GM18909 (cell line): ENCODE measurements at regions not wholly inside any gene's neighbourhood (a gene's known extent, or its start where the extent isn't known, plus 50 kb on each side); places are given as distances from the start of the nearest gene placed in this dataset.

Experiments
- ATAC-seq: cut with Tn5 transposase; IDR thresholded peaks from one replicate; pipeline ENCODE4 v1.9.1; 2021; ENCODE audit warnings: mild to moderate bottlenecking; ENCODE audit not compliant: unreplicated experiment, poor library complexity

DNA sequence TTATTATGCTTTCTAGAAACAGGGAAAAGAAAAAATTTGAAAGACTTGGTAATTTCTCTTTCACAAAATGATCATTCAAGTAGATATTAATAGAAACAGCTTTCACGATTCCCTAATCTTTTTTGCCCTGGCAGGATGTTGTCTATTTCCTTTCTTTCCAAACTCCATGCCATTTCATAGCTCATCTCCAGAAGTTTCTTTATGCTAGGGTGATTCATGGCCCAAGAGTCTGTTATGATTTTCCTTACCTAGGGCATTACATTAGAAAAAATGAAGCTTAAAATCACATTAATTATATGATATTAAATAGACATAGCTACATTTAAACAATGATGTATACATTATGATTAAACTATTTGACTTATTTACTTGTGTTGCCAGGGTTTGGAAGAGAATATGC, 762.1 kb downstream of the LTN1 start:
- no peak for ATAC-seq

DNA sequence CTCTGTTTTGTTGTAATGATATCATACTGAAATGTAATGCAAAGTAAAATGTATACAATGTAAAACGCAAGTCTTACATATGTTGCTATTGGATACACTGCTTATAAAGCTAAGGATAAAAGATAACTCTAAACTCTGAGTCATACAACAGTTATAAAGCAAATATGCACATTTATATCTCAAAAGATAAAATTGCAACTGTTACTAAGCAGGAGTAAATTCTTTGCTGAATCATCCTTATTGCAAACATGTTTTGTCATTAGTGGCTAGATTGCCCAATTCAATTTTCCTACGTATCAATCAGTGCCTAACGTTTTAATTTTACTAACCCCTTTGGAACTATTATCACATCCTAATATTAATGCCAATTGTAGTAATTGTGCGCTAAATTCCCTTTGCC, 762.9 kb downstream of the LTN1 start:
- ATAC-seq: no peak

DNA sequence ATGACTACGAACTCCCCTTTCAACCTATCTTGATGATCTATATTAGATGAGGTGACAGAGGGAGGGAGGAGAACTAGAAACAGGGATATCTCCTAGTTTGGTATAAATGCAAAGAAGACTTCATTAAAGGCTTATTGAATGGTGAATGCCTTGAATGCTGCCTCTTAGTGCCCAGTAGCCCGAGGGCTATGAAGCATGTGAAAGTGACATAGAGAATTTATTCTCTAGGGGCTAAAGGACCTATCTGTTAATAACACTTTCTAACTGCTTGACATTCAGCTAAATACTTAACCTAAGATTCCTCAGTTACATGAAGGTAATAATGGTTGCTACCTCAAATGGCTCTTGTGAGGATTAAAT, 764.1 kb downstream of the LTN1 start:
- no peak for ATAC-seq

DNA sequence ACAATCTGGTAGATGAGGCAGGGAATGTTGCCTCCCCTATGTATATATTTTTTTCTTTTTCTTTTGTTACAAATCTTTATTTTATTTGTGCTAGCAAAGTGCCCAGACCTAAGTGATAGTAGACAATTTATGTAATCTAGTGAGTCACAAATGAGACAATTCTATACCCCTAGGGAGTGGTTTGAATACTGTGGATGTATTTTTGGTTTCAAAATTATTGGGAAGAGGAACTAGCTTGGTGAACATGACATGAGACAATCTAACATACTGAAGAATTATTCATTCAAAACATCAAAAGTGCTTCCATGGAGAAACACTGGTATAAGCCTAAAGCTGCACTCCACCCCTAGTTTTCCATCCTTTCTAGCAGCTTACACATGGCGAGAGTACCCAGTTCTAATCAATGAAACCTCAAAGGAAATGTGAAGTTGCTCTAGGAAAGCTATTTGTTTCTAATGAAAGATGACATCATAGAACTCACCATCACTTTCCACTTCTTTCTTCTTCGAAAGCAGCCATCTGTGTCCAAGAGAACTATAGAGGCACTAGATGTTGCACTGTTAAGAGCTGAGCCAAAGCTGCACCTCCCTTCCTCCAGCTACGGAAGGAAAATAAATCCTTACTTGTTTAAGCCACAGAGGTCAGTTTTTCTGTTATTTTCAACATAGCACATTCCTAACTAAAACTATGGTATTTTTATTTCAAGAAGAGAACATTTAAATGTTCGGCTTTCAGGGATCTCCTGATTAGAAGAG, 764.6 kb downstream of the LTN1 start:
- ATAC-seq: no peak

DNA sequence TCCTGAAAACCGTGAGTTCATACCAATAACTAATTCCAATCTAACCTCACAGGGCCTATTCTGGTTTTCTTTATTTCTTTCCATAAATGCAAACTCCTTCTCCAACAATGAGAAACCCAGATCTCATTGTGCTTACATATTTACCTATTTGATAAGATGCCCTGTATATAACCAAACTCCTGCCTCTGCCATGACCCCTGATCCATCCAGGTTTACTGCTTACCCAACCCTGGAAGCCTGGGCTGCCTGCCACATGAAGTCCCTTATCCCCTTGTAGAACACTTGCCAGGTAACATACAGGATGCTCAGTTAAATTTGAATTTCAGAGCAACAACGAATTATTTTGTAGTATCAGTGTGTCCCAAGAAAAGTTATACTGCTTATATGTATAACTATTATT, 766.1 kb downstream of the LTN1 start:
- ATAC-seq: no peak

DNA sequence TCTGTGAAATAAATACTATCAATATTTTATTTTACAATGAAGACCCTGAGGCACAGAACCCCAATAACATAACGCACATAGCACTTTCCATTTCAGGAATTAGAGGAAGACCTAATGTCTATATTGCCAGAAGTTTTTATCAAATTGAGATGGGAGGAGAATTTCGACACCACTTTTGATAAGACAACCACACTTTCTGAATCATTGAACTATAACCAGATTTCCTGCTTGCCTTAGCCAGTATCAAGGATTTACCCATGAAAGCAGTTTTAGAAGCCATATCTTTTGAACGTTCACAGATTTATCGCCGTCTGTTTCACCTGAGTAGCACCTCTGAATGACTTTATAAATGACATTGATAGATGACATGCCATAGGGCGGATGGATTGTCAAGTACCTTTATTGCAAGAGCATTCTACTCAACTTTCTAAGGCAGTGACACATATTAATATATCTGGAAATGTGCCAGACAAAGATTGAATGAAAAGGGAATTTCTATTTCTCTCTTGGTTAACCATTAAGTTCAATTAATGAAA, 768.4 kb downstream of the LTN1 start:
- no peak for ATAC-seq

DNA sequence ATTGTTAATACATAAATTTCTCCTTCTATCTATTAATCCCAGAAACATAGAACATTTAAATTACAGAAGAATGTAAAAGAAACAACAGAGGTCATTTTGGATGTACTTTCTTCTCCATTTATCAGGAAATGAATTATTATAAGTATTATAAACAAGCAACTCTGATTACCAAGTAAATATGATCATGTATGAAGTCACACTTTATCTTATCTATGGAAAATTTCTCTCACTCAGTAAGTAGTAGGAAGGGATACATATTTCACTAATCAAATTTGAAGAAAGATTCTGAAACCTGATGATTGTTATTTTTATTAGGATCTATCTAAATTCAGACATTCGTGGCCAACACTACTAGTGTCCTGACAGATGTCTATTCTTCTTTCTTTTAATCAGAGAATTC, 770.7 kb downstream of the LTN1 start:
- ATAC-seq: no peak

DNA sequence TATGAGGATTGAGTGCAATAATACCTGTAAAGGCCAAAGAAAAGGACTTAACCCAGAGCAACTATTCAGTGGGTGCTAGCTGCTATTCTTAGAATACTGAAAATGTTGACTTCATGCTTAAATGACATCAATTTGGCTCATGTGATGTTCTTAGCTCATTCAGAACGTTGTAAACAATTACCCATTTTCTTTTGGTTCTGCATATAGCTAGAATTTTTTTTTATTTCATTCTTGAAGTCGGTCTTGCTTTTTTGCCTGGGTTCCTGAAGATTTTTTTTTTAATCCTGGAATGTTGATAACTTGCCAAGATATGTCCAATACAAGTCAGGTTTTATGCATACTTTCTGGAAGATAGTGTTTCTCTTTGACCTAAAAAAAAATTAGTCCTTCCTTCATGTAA, 772.0 kb downstream of the LTN1 start:
- ATAC-seq: no peak

DNA sequence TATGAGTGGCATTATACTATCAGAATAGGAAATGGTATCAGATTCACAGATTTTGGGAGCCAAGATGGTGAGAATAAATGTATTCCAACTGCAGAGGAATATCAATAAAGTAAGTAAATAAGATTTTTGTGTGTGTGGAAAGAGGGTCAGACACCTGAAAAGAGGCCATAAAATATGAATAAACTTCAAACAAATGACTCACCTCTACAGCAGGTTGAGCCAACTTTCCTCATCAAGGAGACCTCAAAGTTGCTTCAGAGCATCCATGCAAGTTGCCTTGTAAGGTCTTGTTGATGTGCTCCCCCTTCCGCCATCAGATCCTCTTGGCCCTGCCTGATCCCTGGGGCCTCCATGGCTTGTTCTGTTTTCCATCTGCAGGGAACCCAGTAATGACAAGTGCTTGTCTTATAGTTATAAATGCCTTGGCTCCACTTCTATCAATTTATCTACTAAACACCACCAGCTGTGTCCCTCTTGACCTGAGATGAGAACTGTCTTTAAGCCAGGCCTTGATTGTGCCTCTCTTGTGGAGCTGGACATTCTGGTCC, 775.6 kb downstream of the LTN1 start:
- no peak for ATAC-seq

DNA sequence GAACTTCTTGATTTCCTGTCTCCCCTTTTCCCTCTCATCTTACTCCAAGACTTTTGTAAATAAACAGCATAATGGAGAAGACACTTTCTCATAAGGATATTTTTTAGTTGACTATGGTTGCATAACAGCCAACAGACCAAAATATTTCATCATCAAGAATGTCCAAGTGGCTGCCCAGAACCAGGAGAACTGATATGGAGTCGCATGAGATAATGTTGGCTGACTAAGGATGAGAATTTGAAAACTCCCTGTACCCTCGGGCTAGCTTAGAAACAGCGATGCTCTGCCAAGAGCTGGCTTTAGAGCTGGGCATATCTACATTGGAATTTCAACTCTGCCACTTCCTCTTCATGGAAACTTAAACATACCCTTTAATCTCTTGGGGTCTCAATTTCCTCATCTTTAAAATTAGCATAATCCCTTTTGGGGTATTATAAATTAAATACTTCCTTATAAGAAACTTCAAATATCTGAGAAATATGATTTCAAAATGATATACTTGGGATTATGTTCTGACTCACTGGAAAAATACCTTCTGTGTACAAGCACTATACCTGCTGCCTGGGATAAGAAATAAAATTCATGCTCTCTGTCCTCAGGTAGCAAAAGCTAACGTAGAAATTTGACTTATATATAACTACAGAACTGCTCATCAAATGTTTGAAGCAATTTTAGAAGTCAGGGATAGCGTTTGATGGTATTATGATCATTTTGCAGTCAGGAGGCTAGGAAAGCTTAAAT, 777.3 kb downstream of the LTN1 start:
- no peak for ATAC-seq

DNA sequence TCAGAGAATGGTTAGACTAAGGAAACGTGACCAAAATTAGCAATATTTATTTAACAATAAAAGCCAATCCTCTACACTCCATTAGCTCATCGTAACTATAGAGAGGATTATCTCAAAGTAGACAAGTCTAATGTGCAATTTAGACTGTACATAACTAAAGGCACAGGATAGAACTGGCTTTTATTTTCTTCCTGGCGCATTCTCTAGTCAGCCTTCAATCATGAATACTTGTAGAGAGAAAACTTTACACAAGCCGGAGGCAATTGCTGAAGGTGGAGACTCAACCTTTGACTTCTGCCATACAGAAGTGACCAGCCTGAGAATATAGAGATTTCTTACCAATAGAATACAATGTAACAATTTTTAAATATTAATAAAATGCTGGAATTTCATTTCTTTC, 777.9 kb downstream of the LTN1 start:
- ATAC-seq: no peak

DNA sequence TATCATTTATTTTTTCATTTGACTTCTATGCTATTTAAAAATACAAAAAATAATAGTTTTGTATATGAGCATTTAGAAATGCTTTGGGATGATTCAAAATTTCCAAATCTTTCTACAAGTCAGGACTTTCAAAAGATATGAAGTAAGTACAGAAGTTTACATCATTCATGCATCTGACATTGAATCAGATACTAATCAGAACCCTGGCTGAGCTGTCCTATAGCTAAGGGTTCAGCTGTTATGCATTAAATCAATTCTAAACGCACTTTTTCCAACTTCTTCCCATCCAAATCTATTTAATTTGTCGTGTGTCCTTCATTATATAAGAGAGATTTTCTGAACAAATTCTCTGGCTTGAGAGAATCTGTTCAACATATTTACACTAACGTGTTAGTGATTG, 779.4 kb downstream of the LTN1 start:
- no peak for ATAC-seq

DNA sequence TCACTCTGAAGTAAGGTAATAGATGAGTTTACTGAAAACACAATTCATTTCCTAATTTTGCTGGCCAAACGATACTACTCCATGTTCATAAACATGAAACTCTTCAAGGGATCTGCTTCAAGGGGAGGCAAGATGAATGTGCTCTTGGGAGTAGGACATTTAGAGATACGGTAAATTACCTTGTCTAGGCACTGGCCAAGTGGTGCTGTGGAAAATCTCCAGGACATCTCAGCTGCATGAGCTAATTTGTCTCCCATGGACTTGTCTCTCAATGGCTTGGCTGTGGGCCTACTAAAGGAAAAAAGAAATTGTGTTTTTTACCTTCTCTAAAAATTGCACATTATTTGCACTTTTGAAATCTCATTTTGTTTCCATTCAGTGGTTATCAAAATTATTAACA, 780.6 kb downstream of the LTN1 start:
- no peak for ATAC-seq

DNA sequence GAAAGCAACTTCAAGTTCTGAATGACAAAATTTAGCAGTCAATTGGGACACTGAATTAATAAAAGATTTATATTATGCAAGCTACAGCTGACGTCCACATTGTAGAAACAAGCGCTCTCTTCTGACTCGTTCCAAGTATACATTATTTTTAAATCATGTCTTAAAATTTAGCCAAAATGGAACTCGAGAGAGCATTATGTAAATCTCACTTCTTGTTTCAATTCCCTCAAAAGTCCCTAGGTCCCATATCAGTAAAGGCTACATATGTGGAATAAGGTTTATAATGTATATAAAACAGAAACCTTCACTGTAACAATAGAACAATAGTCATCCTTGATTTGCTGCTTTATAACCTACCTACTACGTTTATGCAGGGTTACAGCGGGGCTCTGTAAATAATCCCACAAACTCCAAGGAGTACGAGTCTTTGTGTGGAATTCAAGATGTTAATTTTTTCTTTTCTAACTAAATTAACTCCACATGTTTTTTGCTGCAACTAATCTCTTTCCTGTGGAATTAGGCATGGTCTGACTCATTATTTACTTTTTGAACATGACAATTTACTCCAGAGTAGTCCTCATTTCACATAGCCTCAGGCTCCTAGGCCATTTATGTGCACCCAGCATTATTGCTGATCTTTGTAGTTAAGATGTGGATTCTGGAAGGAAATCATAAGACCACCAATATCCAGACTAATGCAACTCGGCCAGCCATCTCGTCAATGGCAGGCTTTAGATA, 785.1 kb downstream of the LTN1 start:
- no peak for ATAC-seq

DNA sequence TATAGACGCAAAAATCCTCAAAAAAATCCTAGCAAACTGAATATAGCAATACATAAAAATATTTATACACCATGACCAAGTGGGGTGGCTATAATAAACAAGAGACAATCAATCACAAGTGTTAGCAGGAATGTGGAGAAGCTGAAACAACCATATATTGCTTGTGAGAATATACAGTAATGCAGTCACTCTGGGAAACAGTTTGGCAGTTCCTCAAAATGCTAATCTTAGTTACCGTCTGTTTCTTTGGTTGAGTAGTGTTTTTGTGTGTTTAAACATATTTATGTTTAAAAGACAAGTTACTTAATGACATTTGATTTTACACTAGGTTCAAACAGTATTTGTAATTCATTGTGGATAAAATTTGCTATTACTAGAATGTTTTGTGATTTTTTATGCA, 792.0 kb downstream of the LTN1 start:
- no peak for ATAC-seq

DNA sequence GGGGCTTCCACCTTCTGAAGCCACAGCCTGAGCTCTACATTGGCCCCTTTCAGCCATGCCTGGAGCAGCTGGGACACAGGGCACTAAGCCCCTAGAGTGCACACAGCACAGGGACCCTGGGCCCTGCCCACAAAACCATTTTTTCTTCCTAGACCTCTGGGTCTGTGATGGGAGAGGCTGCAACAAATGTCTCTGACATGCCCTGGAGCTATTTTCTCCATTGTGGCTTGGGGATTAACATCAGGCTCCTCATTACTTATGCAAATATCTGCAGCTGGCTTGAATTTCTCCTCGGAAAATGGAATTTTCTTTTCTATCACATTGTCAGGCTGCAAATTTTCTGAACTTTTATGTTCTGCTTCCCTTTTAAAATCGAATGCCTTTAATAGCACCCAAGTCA, 795.7 kb downstream of the LTN1 start:
- no peak for ATAC-seq

DNA sequence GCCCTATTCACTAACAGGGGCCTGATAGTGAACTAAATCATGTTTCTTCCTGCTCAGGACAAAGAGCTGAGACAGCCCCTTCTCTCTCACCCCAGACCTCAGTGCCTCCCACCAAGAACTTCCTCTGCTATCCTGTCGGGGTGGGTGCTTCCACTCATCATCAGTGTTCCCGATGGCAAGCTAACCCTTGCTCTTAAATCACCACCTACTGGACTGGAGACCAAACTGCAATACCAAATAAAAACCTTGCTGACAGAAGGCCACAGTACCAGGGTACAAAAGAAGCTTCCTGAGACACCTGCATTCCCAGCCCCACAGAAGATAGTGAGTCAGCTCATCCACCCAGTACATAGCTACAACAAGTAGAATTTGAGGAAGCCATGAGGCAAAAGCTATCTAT, 799.5 kb downstream of the LTN1 start:
- ATAC-seq: no peak

DNA sequence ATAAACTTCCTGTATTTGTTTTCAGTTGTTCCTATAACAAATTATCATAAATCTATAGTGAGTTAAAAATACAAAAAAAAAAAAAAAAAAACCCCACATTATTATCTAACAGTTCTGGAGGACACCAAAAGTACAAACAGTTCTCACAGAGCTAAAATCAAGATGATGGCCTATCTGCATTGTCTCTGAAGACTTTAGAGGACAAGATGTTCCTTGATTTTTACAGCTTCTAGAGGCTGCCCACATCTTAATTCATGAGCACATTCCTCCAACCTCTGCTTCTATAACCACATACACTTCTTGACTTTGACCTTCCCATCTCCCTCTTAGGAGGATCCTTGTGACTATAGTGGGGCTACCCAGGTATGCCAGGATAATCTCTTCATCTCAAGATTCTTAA, 806.1 kb downstream of the LTN1 start:
- ATAC-seq: no peak

DNA sequence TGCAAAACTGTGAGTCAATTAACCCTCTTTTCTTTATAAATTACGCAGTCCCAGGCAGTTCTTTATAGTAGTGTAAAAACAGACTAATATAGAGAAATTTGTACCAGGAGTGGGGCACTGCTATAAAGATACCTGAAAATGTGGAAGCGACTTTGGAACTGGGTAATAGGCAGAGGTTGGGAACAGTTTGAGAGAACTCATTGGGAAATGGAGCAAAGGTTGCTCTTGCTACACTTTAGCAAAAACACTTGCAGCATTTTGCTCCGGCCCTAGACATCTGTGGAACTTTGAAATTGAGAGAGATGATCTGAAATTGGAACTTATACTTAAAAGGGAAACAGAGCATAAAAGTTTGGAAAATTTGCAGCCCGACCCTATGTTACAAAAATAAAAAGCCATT, 810.9 kb downstream of the LTN1 start:
- no peak for ATAC-seq

DNA sequence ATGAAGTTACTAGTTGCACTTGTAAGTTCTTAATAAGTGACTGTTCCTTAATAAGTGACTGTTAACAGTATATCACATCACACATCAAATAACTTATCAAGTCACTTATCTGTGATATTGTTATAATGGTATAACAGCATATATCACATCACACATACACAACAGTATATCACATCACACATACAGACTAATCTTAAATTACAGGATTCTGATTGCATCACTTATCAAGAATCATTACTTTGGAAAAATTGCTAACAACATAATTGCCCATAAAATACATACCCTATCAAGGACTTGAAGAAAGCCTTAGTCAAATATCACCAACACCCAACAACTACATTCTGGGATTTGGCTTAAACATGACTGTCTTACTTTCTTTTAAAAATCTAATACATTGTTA, 813.5 kb downstream of the LTN1 start:
- no peak for ATAC-seq

DNA sequence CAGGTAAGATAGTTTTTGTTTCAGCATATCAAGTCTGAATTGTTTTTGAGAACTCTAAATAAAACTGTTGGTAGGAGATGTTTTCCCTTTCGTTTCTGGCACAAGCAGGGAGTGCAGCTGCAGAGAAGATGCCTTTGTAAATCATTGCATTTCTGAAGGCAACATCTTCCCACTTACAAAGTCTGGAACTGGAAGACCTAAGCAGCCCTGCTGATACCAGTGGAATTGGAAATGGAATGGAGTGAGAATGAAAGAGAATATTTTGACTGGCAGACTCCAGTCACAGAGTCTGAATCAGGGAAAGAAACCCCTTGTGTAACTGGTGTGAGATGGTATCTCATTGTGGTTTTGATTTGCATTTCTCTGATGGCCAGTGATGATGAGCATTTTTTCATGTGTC, 815.6 kb downstream of the LTN1 start:
- ATAC-seq: no peak
